Neuronal stem cell (in vitro differentiated cells): ENCODE measurements at regions not wholly inside any gene's neighbourhood (a gene's known extent, or its start where the extent isn't known, plus 50 kb on each side); places are given as distances from the start of the nearest gene placed in this dataset.

ENCODE experiments used
- DNase-seq: peaks from one replicate; pipeline ENCODE4 v3.0.0-alpha.2; 2013; ENCODE audit warnings: low spot score
- H2AFZ ChIP-seq: one replicate; pipeline ENCODE4 v1.6.1; 2013; ENCODE audit warnings: mild to moderate bottlenecking, low read length, inconsistent platforms
- H2AK5ac ChIP-seq: 2 replicates; pipeline ENCODE4 v1.6.1; 2013; ENCODE audit warnings: low read depth, mild to moderate bottlenecking, inconsistent platforms, low read length, moderate library complexity, mixed read lengths
- H2BK120ac ChIP-seq: 2 replicates; pipeline ENCODE4 v1.6.1; 2013; ENCODE audit warnings: low read depth, mild to moderate bottlenecking, inconsistent platforms, low read length, moderate library complexity, mixed read lengths
- H2BK12ac ChIP-seq: one replicate; pipeline ENCODE4 v1.6.1; 2013; ENCODE audit warnings: low read length, inconsistent platforms
- H2BK15ac ChIP-seq: 2 replicates; pipeline ENCODE4 v1.6.1; 2013; ENCODE audit warnings: mild to moderate bottlenecking, low read length, inconsistent platforms, mixed read lengths
- H2BK5ac ChIP-seq: one replicate; pipeline ENCODE4 v1.6.1; 2013; ENCODE audit warnings: inconsistent platforms, mild to moderate bottlenecking, low read length, moderate library complexity
- H3K14ac ChIP-seq: one replicate; pipeline ENCODE4 v1.6.1; 2013; ENCODE audit warnings: low read length, inconsistent platforms
- H3K18ac ChIP-seq: 2 replicates; pipeline ENCODE4 v1.6.1; 2013; ENCODE audit warnings: low read length, inconsistent platforms
- H3K23ac ChIP-seq: 2 replicates; pipeline ENCODE4 v1.6.1; 2013; ENCODE audit warnings: low read depth, mild to moderate bottlenecking, mixed read lengths, low read length, inconsistent platforms; ENCODE audit not compliant: poor library complexity
- H3K27ac ChIP-seq: replicated peaks from 3 replicates; pipeline ENCODE4 v1.5.1; 2013; ENCODE audit warnings: low read length, inconsistent platforms
- H3K27me3 ChIP-seq, 3 experiments: 2 replicates each; pipeline ENCODE4 v1.6.1; 2013; ENCODE audit warnings: low read length in 3 of 3, mild to moderate bottlenecking in 2 of 3, inconsistent platforms in 1 of 3, low read depth in 1 of 3, mixed read lengths in 1 of 3, moderate library complexity in 1 of 3; ENCODE audit not compliant: control insufficient read depth in 3 of 3, insufficient read depth in 3 of 3
- H3K36me3 ChIP-seq, 2 donors: replicated peaks in 1 of 2; 2 replicates each; pipeline ENCODE4 v1.6.1; 2013; ENCODE audit warnings: low read length in 2 of 2; ENCODE audit not compliant: control insufficient read depth in 2 of 2, insufficient read depth in 2 of 2
- H3K4ac ChIP-seq: 2 replicates; pipeline ENCODE4 v1.6.1; 2013; ENCODE audit warnings: inconsistent platforms, mild to moderate bottlenecking, low read length, moderate library complexity
- H3K4me1 ChIP-seq, 2 donors: 1 replicate in 1 of 2; 2 replicates in 1 of 2; pipeline ENCODE4 v1.6.1; 2013; ENCODE audit warnings: low read length in 2 of 2, low read depth in 1 of 2; ENCODE audit not compliant: control insufficient read depth in 2 of 2, insufficient read depth in 1 of 2
- H3K4me2 ChIP-seq: one replicate; pipeline ENCODE4 v1.6.1; 2013; ENCODE audit warnings: mild to moderate bottlenecking, low read length, inconsistent platforms; ENCODE audit not compliant: insufficient read depth, poor library complexity, severe bottlenecking
- H3K4me3 ChIP-seq, 2 donors: 2 replicates each; pipeline ENCODE4 v1.5.1; 2013; ENCODE audit warnings: low read length in 2 of 2, mild to moderate bottlenecking in 2 of 2, inconsistent platforms in 1 of 2, moderate library complexity in 1 of 2
- H3K79me1 ChIP-seq: one replicate; pipeline ENCODE4 v1.6.1; 2013; ENCODE audit warnings: low read depth, mild to moderate bottlenecking, inconsistent platforms, low read length, moderate library complexity
- H3K9ac ChIP-seq: one replicate; pipeline ENCODE4 v1.6.1; 2013; ENCODE audit warnings: mild to moderate bottlenecking, low read depth, low read length, inconsistent platforms; ENCODE audit not compliant: poor library complexity
- H3K9me3 ChIP-seq, 2 donors: replicated peaks in 1 of 2; 2 replicates each; pipeline versions ENCODE3 to v1.6.1; 2013; ENCODE audit warnings: low read length in 2 of 2, mild to moderate bottlenecking in 2 of 2, inconsistent platforms in 1 of 2, low read depth in 1 of 2, mixed read lengths in 1 of 2, moderate library complexity in 1 of 2; ENCODE audit not compliant: control insufficient read depth in 2 of 2, insufficient read depth in 1 of 2
- H4K8ac ChIP-seq: one replicate; pipeline ENCODE4 v1.6.1; 2013; ENCODE audit warnings: low read depth, mild to moderate bottlenecking, inconsistent platforms, low read length, moderate library complexity
- H4K91ac ChIP-seq: one replicate; pipeline ENCODE4 v1.6.1; 2013; ENCODE audit warnings: low read length, low read depth, mild to moderate bottlenecking, inconsistent platforms; ENCODE audit not compliant: poor library complexity
- WGBS, 2 donors: extraction: QIAGEN DNeasy Blood & Tissue Kit; methylation state at CpG; one replicate each; pipeline ENCODE4 v1.1.7; 2013; ENCODE audit warnings: missing lambda C conversion rate in 2 of 2, mixed read lengths in 1 of 2; ENCODE audit not compliant: insufficient read length in 2 of 2, insufficient replicate concordance in 1 of 2; ENCODE audit errors: extremely low coverage in 2 of 2; 5-methylcytosine and 5-hydroxymethylcytosine counted together

DNA sequence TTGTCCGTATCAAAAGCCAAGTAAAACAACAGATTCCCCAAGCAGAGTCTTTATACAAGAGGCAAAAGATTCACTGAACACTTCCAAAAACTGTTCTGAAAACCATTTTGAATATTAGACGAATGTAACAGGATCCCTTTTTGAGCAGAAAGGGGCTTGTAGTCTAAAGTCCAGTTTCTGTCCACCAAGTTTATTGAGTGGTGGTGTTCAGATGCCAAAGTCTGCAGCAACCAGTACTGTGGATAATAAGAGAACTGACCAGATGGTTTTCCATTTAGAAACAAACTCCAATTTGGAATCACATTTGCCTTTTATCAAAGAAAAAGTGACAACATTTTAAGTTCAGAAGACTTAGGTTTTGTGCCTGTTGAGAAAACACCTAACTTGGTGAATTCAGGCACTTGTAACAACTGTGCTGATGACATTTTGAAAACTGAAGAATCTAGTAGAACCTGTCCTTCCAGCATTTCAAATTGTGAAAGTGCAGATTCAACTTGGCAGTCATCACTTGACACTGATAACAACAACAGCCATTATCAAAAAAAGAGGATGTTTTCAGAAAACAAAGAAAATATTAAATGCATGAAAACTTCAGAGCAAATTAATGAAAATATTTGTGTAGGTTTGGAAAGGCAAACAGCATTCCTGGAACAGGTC is 217.1 kb downstream of the CSNK2A3 start:
- no peak overlapping the region for H3K27ac ChIP-seq
- no peak overlapping the region for H2BK5ac ChIP-seq
- no peaks in the 10 kb centered on the region for H3K27me3 ChIP-seq
- no peak overlapping the region for H3K23ac ChIP-seq
- no peaks in the 10 kb centered on the region for H3K79me1 ChIP-seq
- no peak overlapping the region for H2BK12ac ChIP-seq
- no peak overlapping the region for H2AK5ac ChIP-seq
- no peak overlapping the region for H2AFZ ChIP-seq
- H3K14ac ChIP-seq: no peak overlapping the region
- H3K36me3 ChIP-seq: no peaks in the 10 kb centered on the region
- H3K4ac ChIP-seq: no peak overlapping the region
- no peak overlapping the region for H3K4me3 ChIP-seq
- no peak overlapping the region for H4K8ac ChIP-seq
- H3K4me1 ChIP-seq: no peaks in the 10 kb centered on the region
- no CpG with 5 or more reads among the region's 2 CpGs for WGBS, 2 donors
- no peak for DNase-seq
- no peak overlapping the region for H2BK120ac ChIP-seq
- no peak overlapping the region for H3K18ac ChIP-seq
- no peak overlapping the region for H4K91ac ChIP-seq
- H3K4me2 ChIP-seq: no peak overlapping the region
- H3K9ac ChIP-seq: no peak overlapping the region
- H2BK15ac ChIP-seq: no peak overlapping the region
- H3K9me3 ChIP-seq: no peaks in the 10 kb centered on the region

DNA sequence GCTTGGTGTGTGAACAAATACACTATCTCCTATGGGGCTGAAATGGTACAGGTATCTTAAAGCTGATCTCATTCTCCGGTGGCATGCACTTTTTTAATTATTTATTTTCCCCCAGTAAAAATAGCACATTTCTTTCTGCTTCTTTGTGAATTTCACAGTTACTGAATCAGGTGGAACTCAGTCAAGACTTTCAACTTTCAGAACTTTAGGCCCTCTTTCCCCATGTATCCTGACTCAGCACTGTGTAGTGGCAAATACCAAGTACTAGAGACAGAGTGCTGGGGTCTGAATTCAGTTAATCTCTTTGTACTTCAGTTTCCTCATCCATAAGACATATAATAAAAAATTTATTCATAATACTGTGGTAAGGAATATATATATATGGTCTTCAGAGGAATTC is 223.9 kb downstream of the CSNK2A3 start:
- Histone ChIP-seq H2AK5ac (no peak overlapping the region), H3K9ac (no peak overlapping the region), H2BK15ac (no peak overlapping the region), H3K4me2 (no peak overlapping the region), H3K9me3 (no peaks in the 10 kb centered on the region), H3K23ac (no peak overlapping the region), H3K4me3 (no peak overlapping the region), H3K4me1 (no peaks in the 10 kb centered on the region), H3K79me1 (no peaks in the 10 kb centered on the region), H2BK12ac (no peak overlapping the region), H2BK5ac (no peak overlapping the region), H3K36me3 (no peaks in the 10 kb centered on the region), H4K8ac (no peak overlapping the region), H3K4ac (no peak overlapping the region), H3K27ac (no peak overlapping the region), H4K91ac (no peak overlapping the region), H3K27me3 (no peaks in the 10 kb centered on the region), H3K18ac (no peak overlapping the region), H2AFZ (no peak overlapping the region), H3K14ac (no peak overlapping the region), H2BK120ac (no peak overlapping the region)
- WGBS, 2 donors: no CpG with 5 or more reads among the region's 1 CpG
- DNase-seq: no peak

DNA sequence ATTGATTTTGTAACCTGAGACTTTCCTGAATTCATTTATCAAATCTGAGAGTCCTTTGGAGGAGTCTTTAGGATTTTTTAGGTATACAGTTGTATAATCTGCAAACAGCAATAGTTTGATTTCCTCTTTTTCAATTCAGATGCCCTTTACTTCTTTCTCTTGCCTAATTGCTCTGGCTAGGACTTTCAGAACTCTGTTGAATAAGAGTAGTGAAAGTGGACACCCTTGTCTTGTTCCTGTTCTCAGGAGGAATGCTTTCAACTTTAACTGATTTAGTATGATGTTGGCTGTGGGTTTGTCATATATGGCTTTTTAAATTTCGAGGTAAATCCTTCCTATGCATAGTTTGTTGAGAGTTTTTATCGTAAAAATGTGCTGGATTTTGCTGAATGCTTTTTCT is 227.4 kb downstream of the CSNK2A3 start:
- no peak overlapping the region for H2BK15ac ChIP-seq
- no CpG with 5 or more reads among the region's 2 CpGs for WGBS, 2 donors
- H2AFZ ChIP-seq: no peak overlapping the region
- no peak overlapping the region for H3K18ac ChIP-seq
- no peak overlapping the region for H3K27ac ChIP-seq
- no peak overlapping the region for H3K9ac ChIP-seq
- no peak overlapping the region for H4K91ac ChIP-seq
- no peak overlapping the region for H2AK5ac ChIP-seq
- no peaks in the 10 kb centered on the region for H3K36me3 ChIP-seq
- no peaks in the 10 kb centered on the region for H3K79me1 ChIP-seq
- no peaks in the 10 kb centered on the region for H3K4me1 ChIP-seq
- no peak overlapping the region for H3K14ac ChIP-seq
- no peak overlapping the region for H2BK12ac ChIP-seq
- H3K4me2 ChIP-seq: no peak overlapping the region
- no peak overlapping the region for H3K4me3 ChIP-seq
- H3K27me3 ChIP-seq: no peaks in the 10 kb centered on the region
- H3K4ac ChIP-seq: no peak overlapping the region
- H4K8ac ChIP-seq: no peak overlapping the region
- H2BK120ac ChIP-seq: no peak overlapping the region
- H2BK5ac ChIP-seq: no peak overlapping the region
- no peak for DNase-seq
- H3K9me3 ChIP-seq: no peaks in the 10 kb centered on the region
- H3K23ac ChIP-seq: no peak overlapping the region

DNA sequence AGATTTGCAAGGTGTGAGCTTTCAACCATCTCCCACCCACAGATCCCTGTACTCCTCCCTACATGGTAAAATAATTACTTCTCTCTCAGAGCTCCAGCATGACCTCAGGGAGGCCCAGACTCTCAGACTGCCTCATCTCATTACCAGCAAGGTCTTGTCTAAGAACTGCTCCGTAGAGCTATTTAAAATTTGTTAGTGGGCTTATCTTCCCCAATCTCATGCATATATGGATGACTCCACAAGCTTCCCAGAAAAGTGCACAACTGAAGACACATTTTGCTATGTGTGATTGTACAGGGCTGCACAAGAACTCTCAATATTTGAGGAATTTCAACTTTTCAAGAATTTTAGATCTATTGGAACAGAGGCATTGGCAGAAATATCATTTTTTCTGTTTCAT is 230.3 kb downstream of the CSNK2A3 start:
- Histone ChIP-seq H3K4me3 (no peak overlapping the region), H3K9me3 (no peaks in the 10 kb centered on the region), H2BK5ac (no peak overlapping the region), H3K4me1 (no peaks in the 10 kb centered on the region), H3K18ac (no peak overlapping the region), H3K36me3 (no peaks in the 10 kb centered on the region), H2BK15ac (no peak overlapping the region), H3K14ac (no peak overlapping the region), H3K23ac (no peak overlapping the region), H3K9ac (no peak overlapping the region), H2AFZ (no peak overlapping the region), H3K4me2 (no peak overlapping the region), H2BK12ac (no peak overlapping the region), H3K27ac (no peak overlapping the region), H4K8ac (no peak overlapping the region), H2AK5ac (no peak overlapping the region), H4K91ac (no peak overlapping the region), H3K79me1 (no peaks in the 10 kb centered on the region), H3K27me3 (no peaks in the 10 kb centered on the region), H3K4ac (no peak overlapping the region), H2BK120ac (no peak overlapping the region)
- DNase-seq: no peak
- WGBS, 2 donors: no CpG with 5 or more reads among the region's 1 CpG
